Body of pancreas (tissue), 4 donors: ENCODE measurements at regions not wholly inside any gene's neighbourhood (a gene's known extent, or its start where the extent isn't known, plus 50 kb on each side); places are given as distances from the start of the nearest gene placed in this dataset.

ENCODE experiments used
- ATAC-seq: fragments of 150-250 bp; one replicate; pipeline ENCODE4 v1.9.1; 2016
- DNase-seq, 4 donors: peaks; one replicate each; pipeline ENCODE4 v3.0.0-alpha.2; 2019
- H3K27ac ChIP-seq, 4 donors: fragments of 200-600 bp; sonication (generic); 1 replicate in 3 of 4; 2 replicates in 1 of 4; pipeline versions ENCODE4 v1.5.1 to v1.6.1; 2016 to 2019; ENCODE audit warnings: mild to moderate bottlenecking in 1 of 4, mixed read lengths in 1 of 4, moderate library complexity in 1 of 4
- H3K27me3 ChIP-seq, 2 donors: fragments of 200-600 bp; sonication (generic); one replicate each; pipeline ENCODE4 v1.6.0; 2016; ENCODE audit warnings: mild to moderate bottlenecking in 1 of 2
- H3K36me3 ChIP-seq, 2 donors: fragments of 200-600 bp; sonication (generic); replicated peaks in 1 of 2; 2 replicates each; pipeline ENCODE4 v1.5.1; 2016; ENCODE audit warnings: low read depth in 2 of 2; ENCODE audit not compliant: insufficient read depth in 1 of 2
- H3K4me1 ChIP-seq: fragments of 200-600 bp; sonication (generic); one replicate; pipeline ENCODE4 v1.6.0; 2016
- H3K4me3 ChIP-seq, 2 donors: fragments of 200-600 bp; sonication (generic); 1 replicate in 1 of 2; 2 replicates in 1 of 2; pipeline ENCODE4 v1.5.1; 2016 to 2019
- H3K9me3 ChIP-seq, 3 donors: fragments of 200-600 bp; sonication (generic); 1 replicate in 2 of 3; 2 replicates in 1 of 3; pipeline ENCODE4 v1.5.1; 2016
- POLR2A ChIP-seq, 3 donors: fragments of 450-650 bp; IDR thresholded peaks; one replicate each; pipeline ENCODE4 v1.6.1; 2016; ENCODE audit warnings: antibody characterized with exemption in 3 of 3, mild to moderate bottlenecking in 2 of 3
- WGBS, 2 donors: methylation state at CpG; one replicate each; pipeline ENCODE4 v1.1.5; 2017; 5-methylcytosine and 5-hydroxymethylcytosine counted together
- intact Hi-C: fragments of 100-400 bp; cut with DNase I; formaldehyde crosslinking; loops from one replicate; pipeline ENCODE4 v1.15.1; 2023
- TF ChIP-seq, protein P1 (sequence below), 7 experiments: fragments of 450-650 bp in 4 of 7; fragments of 200-600 bp in 3 of 7; sonication (generic) in 3 of 7; IDR thresholded peaks; one replicate each; pipeline ENCODE4 v1.5.1; 2016 to 2019; ENCODE audit warnings: antibody characterized with exemption in 7 of 7

DNA sequence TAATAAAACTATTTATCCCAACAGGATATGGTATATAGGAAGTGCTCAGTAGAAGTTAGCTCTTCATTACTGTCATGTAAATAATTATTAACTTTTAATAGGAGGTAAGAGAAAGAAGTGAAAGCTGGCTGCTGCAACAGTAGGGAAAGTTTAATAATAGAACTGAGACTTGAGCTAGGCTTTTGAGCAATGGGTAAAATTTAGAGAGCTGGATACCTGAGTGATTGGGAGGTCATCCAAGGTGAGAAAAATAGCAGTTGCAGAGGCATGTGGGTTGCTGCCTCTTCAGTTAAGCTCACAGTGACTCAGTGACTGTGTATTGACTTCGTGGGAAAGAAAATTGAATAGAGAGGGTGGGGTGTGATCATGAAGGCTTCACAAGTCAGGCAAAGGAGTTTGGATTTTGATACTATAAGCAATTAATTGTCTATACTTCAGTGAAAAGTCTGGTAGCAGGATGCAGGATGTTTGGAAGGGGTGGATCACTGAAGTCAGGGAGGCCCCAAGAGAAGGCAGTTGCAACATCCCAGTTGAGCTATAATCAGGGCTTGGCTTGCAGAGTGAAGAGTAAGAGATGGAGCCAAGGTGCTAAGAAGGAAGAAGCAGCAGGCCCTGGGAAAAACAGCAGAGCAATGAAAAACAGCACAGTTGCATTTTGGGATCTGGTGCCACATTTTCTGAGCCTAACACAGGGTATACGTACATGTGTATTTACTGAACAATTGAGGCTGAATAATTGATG lies 172.0 kb upstream of the FRMD6 start:
- DNase-seq (peak in 1 of 4 donors; percentile 23), ATAC-seq (no peak)
- H3K36me3 ChIP-seq = no peaks in the 10 kb centered on the region
- intact Hi-C loops = no loop called here
- H3K4me3 ChIP-seq = no peak overlapping the region
- H3K4me1 ChIP-seq = no peaks in the 10 kb centered on the region
- H3K27me3 ChIP-seq = no peaks in the 10 kb centered on the region
- H3K27ac ChIP-seq = no peak overlapping the region
- TF ChIP-seq POLR2A (IDR thresholded peaks at IDR 0.05) = no peak
- TF ChIP-seq, protein P1, sequence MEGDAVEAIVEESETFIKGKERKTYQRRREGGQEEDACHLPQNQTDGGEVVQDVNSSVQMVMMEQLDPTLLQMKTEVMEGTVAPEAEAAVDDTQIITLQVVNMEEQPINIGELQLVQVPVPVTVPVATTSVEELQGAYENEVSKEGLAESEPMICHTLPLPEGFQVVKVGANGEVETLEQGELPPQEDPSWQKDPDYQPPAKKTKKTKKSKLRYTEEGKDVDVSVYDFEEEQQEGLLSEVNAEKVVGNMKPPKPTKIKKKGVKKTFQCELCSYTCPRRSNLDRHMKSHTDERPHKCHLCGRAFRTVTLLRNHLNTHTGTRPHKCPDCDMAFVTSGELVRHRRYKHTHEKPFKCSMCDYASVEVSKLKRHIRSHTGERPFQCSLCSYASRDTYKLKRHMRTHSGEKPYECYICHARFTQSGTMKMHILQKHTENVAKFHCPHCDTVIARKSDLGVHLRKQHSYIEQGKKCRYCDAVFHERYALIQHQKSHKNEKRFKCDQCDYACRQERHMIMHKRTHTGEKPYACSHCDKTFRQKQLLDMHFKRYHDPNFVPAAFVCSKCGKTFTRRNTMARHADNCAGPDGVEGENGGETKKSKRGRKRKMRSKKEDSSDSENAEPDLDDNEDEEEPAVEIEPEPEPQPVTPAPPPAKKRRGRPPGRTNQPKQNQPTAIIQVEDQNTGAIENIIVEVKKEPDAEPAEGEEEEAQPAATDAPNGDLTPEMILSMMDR (IDR thresholded peaks at IDR 0.05) = no peak
- WGBS, 2 donors = 48 to 53% methylated on average over 2 of the region's 2 CpGs
- no peaks in the 10 kb centered on the region for H3K9me3 ChIP-seq

DNA sequence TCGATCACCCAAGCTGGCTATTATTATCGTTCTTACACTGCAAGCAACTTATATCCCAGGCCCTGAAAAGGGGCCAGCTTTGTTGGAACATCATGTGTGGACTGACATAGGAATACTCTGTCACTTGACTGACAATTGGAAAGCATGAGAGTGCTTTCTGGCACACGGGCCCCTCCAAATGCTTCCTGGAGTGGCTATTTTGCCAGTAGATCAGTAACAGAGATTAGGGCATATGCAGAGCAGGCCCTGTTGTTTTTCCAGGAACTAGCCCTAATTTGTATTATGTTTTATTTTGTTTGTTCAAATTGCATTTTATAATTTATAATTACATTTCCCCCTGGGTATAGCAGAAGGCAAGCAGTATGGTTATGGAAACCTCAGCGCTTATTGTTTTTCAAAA lies 170.1 kb upstream of the FRMD6 start:
- TF ChIP-seq POLR2A (IDR thresholded peaks at IDR 0.05) = no peak
- TF ChIP-seq, protein P1 (IDR thresholded peaks at IDR 0.05) = no peak
- H3K4me3 ChIP-seq = no peak overlapping the region
- H3K27me3 ChIP-seq = no peaks in the 10 kb centered on the region
- H3K36me3 ChIP-seq = no peaks in the 10 kb centered on the region
- H3K9me3 ChIP-seq = no peaks in the 10 kb centered on the region
- H3K27ac ChIP-seq = no peak overlapping the region
- 78 to 82% methylated on average over 4 of the region's 4 CpGs for WGBS, 2 donors
- intact Hi-C loops = no loop called here
- no peaks in the 10 kb centered on the region for H3K4me1 ChIP-seq
- ATAC-seq (no peak), DNase-seq (no peak)

DNA sequence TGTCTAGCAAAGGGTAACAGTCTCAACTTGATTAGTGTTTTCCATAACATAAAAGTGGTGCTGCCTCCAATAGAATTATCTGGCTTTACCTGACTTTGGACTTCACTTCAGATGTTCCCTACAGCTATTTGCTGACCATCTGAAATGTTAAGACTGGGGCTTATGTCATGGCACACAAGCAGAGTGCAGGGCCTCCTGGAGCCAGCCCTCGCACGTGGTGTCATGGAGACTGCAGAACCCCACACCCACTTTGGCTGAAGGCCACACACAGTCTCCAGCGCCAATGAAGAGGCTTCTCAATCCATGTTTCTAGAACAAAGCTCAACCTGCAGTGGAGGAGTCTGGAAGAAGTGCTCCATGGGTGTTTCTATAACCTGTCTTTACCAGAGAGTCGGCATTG lies 169.6 kb upstream of the FRMD6 start:
- Histone ChIP-seq H3K27me3 (no peaks in the 10 kb centered on the region), H3K36me3 (no peaks in the 10 kb centered on the region), H3K4me1 (no peaks in the 10 kb centered on the region), H3K4me3 (no peak overlapping the region), H3K27ac (no peak overlapping the region), H3K9me3 (no peaks in the 10 kb centered on the region)
- intact Hi-C loops = no loop called here
- WGBS, 2 donors = 74 to 82% methylated on average over 3 to 4 of the region's 4 CpGs
- ATAC-seq (no peak), DNase-seq (no peak)
- TF ChIP-seq POLR2A (IDR thresholded peaks at IDR 0.05) = no peak
- TF ChIP-seq, protein P1 (IDR thresholded peaks at IDR 0.05) = no peak

DNA sequence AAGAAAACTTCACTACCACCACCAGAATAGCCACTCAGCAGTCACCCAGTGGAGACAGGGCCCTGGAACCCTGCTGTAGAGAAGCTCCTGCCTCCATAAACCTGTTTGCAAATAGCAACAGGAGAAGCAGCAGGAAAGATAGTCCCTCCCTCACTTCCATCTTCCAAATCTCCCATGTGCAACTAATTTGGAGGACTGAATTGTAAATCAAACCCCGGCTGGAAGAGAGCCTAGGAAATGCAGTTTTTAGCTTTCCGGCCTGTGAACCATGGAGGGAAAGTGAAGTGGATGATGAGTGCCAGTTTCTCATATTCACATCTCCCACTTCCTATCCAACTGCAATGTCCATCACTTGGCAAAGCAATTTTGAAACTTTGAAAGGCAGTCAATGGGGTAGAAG lies 167.2 kb upstream of the FRMD6 start:
- intact Hi-C loops = no loop called here
- 73 to 80% methylated on average over 2 of the region's 2 CpGs for WGBS, 2 donors

More for the DNA sequence above, 167.2 kb upstream of the FRMD6 start:
- no peak overlapping the region for H3K27ac ChIP-seq
- H3K4me3 ChIP-seq = no peak overlapping the region
- DNase-seq = no peak
- H3K27me3 ChIP-seq = no peaks in the 10 kb centered on the region
- no peak for ATAC-seq
- no peaks in the 10 kb centered on the region for H3K36me3 ChIP-seq
- H3K4me1 ChIP-seq = no peaks in the 10 kb centered on the region
- no peaks in the 10 kb centered on the region for H3K9me3 ChIP-seq
- TF ChIP-seq POLR2A (IDR thresholded peaks at IDR 0.05) = no peak
- TF ChIP-seq, protein P1 (IDR thresholded peaks at IDR 0.05) = no peak
